ENCODE measurements at regions not wholly inside any gene's neighbourhood (a gene's known extent, or its start where the extent isn't known, plus 50 kb on each side); places are given as distances from the start of the nearest gene placed in this dataset.

- H3K36me3 Mint-ChIP-seq (ENCODE audit: low read depth), result no peaks in the 10 kb centered on the region
- H3K4me3 Mint-ChIP-seq, result no peak overlapping the region
- no peaks in the 10 kb centered on the region for H3K4me1 Mint-ChIP-seq (ENCODE audit: low read depth)
- intact Hi-C loops (cut with micrococcal nuclease), result no loop called here
- peaks cover 4% of the 10 kb centered on the region for H3K9me3 Mint-ChIP-seq
- CTCF ChIA-PET, result no interaction called here
- no peak overlapping the region for H3K27ac Mint-ChIP-seq
- no peaks in the 10 kb centered on the region for H3K27me3 Mint-ChIP-seq (ENCODE audit: low read depth)
- DNase-seq, result no peak
Measured at GRCh38 chr4:167616476-167616875, 382.2 kb upstream of the SPOCK3 start.

- intact Hi-C loops (cut with micrococcal nuclease), result loop anchor here (1.0 to 2.0 kb wide), 3 partner anchors 454 to 1456 kb away; no protein-coding TSS in a partner anchor
- CTCF ChIA-PET, result interaction anchor here (0.6 to 0.9 kb wide), 5 partner anchors 11 to 509 kb away, joined by 3 to 6 read pairs (median 3); no protein-coding TSS in a partner anchor
- Mint-ChIP-seq H3K4me3 (no peak overlapping the region), H3K9me3 (peaks cover 2% of the 10 kb centered on the region), H3K27ac (no peak overlapping the region), H3K4me1 (ENCODE audit: low read depth) (no peaks in the 10 kb centered on the region), H3K36me3 (ENCODE audit: low read depth) (no peaks in the 10 kb centered on the region), H3K27me3 (ENCODE audit: low read depth) (no peaks in the 10 kb centered on the region)
- peak; percentile 45 for DNase-seq
Measured at GRCh38 chr4:167622481-167623240, 388.4 kb upstream of the SPOCK3 start.

DNA sequence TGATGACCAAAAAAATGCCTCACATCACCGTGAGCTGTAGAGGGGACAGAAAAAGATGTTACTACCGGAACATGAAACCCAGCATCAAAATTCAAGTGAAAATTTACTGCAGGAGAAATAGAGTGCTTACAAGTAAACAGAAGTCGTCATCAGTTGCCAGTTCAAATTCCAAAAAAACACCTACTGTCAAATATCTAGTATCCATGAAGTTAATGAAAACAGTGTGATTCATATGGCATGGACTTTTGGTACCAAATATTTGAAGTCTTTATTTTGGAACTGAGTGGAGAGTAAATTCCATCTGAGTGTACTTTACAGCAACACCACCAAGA lies 388.9 kb upstream of the SPOCK3 start:
- Mint-ChIP-seq H3K27me3 (ENCODE audit: low read depth) (no peaks in the 10 kb centered on the region), H3K4me3 (no peak overlapping the region), H3K36me3 (ENCODE audit: low read depth) (no peaks in the 10 kb centered on the region), H3K9me3 (peaks cover 2% of the 10 kb centered on the region), H3K4me1 (ENCODE audit: low read depth) (no peaks in the 10 kb centered on the region), H3K27ac (no peak overlapping the region)
- CTCF ChIA-PET, result interaction anchor here (0.6 to 0.9 kb wide), 4 partner anchors 11 to 508 kb away, joined by 3 to 6 read pairs (median 4); no protein-coding TSS in a partner anchor
- intact Hi-C loops (cut with micrococcal nuclease), result loop anchor here (2.0 kb wide), 2 partner anchors 454 to 1456 kb away; no protein-coding TSS in a partner anchor
- no peak for DNase-seq

DNA sequence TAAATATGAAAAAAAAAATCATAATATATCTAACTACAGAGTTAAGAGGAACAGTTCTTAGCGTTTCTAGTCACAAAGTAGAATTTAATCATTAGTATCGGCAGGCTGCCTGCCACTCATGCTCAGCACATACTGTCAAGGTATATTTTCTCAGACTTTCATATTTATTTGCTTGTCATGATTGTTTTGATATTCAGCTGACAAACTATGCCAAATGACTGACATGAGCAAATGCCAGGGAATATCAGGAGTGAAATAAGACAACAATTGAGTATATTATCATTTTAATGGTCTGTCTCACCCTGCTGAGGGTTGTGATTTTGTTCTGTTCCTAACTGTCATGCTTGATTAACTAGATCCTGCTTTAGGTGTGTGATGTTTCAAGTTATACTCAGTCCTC lies 395.0 kb upstream of the SPOCK3 start:
- H3K36me3 Mint-ChIP-seq (ENCODE audit: low read depth), result no peaks in the 10 kb centered on the region
- no peaks in the 10 kb centered on the region for H3K4me1 Mint-ChIP-seq (ENCODE audit: low read depth)
- H3K27me3 Mint-ChIP-seq (ENCODE audit: low read depth), result no peaks in the 10 kb centered on the region
- no peak overlapping the region for H3K4me3 Mint-ChIP-seq
- CTCF ChIA-PET, result no interaction called here
- H3K9me3 Mint-ChIP-seq, result peaks cover 10% of the 10 kb centered on the region
- DNase-seq, result no peak
- H3K27ac Mint-ChIP-seq, result no peak overlapping the region
- intact Hi-C loops (cut with micrococcal nuclease), result no loop called here

- Mint-ChIP-seq H3K9me3 (peaks cover 2% of the 10 kb centered on the region), H3K27me3 (ENCODE audit: low read depth) (no peaks in the 10 kb centered on the region), H3K36me3 (ENCODE audit: low read depth) (no peaks in the 10 kb centered on the region), H3K27ac (no peak overlapping the region), H3K4me1 (ENCODE audit: low read depth) (no peaks in the 10 kb centered on the region), H3K4me3 (no peak overlapping the region)
- DNase-seq, result no peak
- CTCF ChIA-PET, result no interaction called here
- intact Hi-C loops (cut with micrococcal nuclease), result no loop called here
Measured at GRCh38 chr4:167642250-167642649, 408.0 kb upstream of the SPOCK3 start.

- no peaks in the 10 kb centered on the region for H3K27me3 Mint-ChIP-seq (ENCODE audit: low read depth)
- no peak overlapping the region for H3K4me3 Mint-ChIP-seq
- no peak overlapping the region for H3K27ac Mint-ChIP-seq
- CTCF ChIA-PET, result no interaction called here
- H3K9me3 Mint-ChIP-seq, result no peaks in the 10 kb centered on the region
- no peaks in the 10 kb centered on the region for H3K36me3 Mint-ChIP-seq (ENCODE audit: low read depth)
- DNase-seq, result no peak
- intact Hi-C loops (cut with micrococcal nuclease), result no loop called here
- H3K4me1 Mint-ChIP-seq (ENCODE audit: low read depth), result no peaks in the 10 kb centered on the region
Measured at GRCh38 chr4:167645358-167645757, 411.1 kb upstream of the SPOCK3 start.

- no peaks in the 10 kb centered on the region for H3K36me3 Mint-ChIP-seq (ENCODE audit: low read depth)
- H3K27me3 Mint-ChIP-seq (ENCODE audit: low read depth), result no peaks in the 10 kb centered on the region
- CTCF ChIA-PET, result no interaction called here
- intact Hi-C loops (cut with micrococcal nuclease), result no loop called here
- no peaks in the 10 kb centered on the region for H3K4me1 Mint-ChIP-seq (ENCODE audit: low read depth)
- peaks cover 2% of the 10 kb centered on the region for H3K9me3 Mint-ChIP-seq
- DNase-seq, result no peak
- H3K27ac Mint-ChIP-seq, result no peak overlapping the region
- no peak overlapping the region for H3K4me3 Mint-ChIP-seq
Measured at GRCh38 chr4:167652267-167652666, 418.0 kb upstream of the SPOCK3 start.

GRCh38 chr4:167688660-167689142 lies 403.6 kb upstream of the ANXA10 start:
- no peak overlapping the region for H3K4me3 Mint-ChIP-seq

DNA sequence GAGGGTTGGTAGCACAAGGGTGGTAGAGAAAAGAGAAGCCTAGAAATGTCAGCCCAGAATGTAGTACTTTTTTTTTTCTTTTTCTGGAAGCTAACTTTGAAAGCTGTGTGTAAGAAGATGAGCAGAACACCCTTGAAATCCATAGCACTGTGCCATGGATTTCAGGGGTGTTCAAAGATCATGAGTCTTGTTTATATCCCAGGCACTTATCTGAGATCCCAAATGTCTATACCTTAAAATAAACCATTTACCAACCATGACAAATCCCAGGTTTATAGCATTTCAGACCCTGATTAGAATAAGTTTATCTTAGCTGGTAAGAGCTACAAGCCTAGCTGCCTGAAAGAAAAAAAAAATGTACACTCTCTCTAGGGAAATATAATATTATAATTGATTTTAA lies 389.9 kb upstream of the ANXA10 start:
- CTCF ChIA-PET, result no interaction called here
- H3K4me3 Mint-ChIP-seq, result no peak overlapping the region
- intact Hi-C loops (cut with micrococcal nuclease), result no loop called here

More at GRCh38 chr4:167688660-167689142, 403.6 kb upstream of the ANXA10 start:
- H3K9me3 Mint-ChIP-seq, result peaks cover 3% of the 10 kb centered on the region
- intact Hi-C loops (cut with micrococcal nuclease), result no loop called here
- CTCF ChIA-PET, result no interaction called here
- no peaks in the 10 kb centered on the region for H3K4me1 Mint-ChIP-seq (ENCODE audit: low read depth)
- no peak for DNase-seq
- H3K27me3 Mint-ChIP-seq (ENCODE audit: low read depth), result no peaks in the 10 kb centered on the region
- no peaks in the 10 kb centered on the region for H3K36me3 Mint-ChIP-seq (ENCODE audit: low read depth)
- H3K27ac Mint-ChIP-seq, result no peak overlapping the region

DNA sequence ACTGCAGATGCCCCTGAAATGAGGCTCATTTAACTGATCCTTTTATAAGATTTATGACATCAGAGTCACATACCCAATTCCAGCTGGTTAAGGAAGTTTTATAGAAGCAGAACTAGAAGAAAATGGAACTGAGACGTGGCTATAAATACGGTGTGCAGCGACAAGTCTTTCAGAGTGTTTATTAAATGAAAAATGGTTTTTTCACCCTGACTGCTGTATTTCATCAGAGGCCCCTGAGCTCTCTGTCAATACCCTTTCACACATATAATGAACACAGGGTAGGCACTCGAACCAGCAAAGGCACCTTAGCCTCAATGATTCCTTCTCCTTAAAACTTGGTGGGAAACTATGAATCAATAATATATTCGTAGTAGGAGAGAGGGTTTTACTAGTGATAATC lies 380.8 kb upstream of the ANXA10 start:
- CTCF ChIA-PET, result no interaction called here
- no peaks in the 10 kb centered on the region for H3K4me1 Mint-ChIP-seq (ENCODE audit: low read depth)

More for the DNA sequence above, 389.9 kb upstream of the ANXA10 start:
- no peaks in the 10 kb centered on the region for H3K27me3 Mint-ChIP-seq (ENCODE audit: low read depth)
- H3K27ac Mint-ChIP-seq, result no peak overlapping the region
- no peaks in the 10 kb centered on the region for H3K4me1 Mint-ChIP-seq (ENCODE audit: low read depth)
- no peak for DNase-seq
- H3K36me3 Mint-ChIP-seq (ENCODE audit: low read depth), result no peaks in the 10 kb centered on the region
- H3K9me3 Mint-ChIP-seq, result no peaks in the 10 kb centered on the region

DNA sequence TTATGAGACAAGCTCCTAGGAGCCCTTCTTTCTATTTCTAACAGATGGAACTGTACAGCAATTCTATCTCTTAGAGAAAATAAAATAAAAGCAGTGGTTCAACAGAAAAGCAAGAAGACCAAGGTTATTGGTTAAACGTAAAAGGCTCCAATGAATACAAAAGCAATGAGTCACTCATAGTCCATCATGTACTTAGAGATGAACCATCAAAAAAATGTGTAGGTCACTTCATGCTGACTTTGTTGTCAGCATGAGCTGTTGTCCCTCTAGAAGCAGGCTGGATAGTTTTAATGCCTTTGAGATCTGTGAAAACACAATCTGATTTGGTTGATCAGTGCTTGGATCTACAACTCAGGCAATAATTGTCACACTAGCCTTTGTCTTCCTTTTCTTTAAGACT lies 378.6 kb upstream of the ANXA10 start:
- no peak overlapping the region for H3K4me3 Mint-ChIP-seq
- no peak overlapping the region for H3K27ac Mint-ChIP-seq
- no peaks in the 10 kb centered on the region for H3K4me1 Mint-ChIP-seq (ENCODE audit: low read depth)
- H3K27me3 Mint-ChIP-seq (ENCODE audit: low read depth), result no peaks in the 10 kb centered on the region
- peaks cover 2% of the 10 kb centered on the region for H3K9me3 Mint-ChIP-seq
- CTCF ChIA-PET, result interaction anchor here (1.1 kb wide), 1 partner anchor 440 kb away, joined by 4 read pairs; no protein-coding TSS in a partner anchor
- intact Hi-C loops (cut with micrococcal nuclease), result no loop called here
- DNase-seq, result no peak
- no peaks in the 10 kb centered on the region for H3K36me3 Mint-ChIP-seq (ENCODE audit: low read depth)

More for the DNA sequence above, 380.8 kb upstream of the ANXA10 start:
- no peak for DNase-seq
- intact Hi-C loops (cut with micrococcal nuclease), result no loop called here
- Mint-ChIP-seq H3K27me3 (ENCODE audit: low read depth) (no peaks in the 10 kb centered on the region), H3K27ac (no peak overlapping the region), H3K4me3 (no peak overlapping the region), H3K9me3 (peaks cover 2% of the 10 kb centered on the region), H3K36me3 (ENCODE audit: low read depth) (no peaks in the 10 kb centered on the region)

DNA sequence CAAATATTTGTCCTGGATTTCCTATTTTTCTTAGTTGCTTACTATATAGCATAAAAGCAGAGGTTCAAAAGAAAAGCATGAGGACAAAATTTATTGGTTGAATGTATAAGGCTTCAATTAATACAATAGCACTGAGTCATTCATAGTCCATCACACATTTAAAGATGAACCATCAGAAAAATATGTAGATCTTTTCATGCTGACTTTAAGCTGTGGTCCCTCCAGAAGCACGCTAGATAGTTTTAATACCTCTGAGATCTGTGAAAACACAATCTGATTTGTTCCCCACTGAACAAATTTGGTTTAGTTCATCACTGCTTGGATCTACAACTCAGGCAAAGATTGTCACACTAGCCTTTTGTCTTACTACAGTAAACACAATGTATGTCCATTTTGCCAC lies 377.2 kb upstream of the ANXA10 start:
- no peak for DNase-seq
- Mint-ChIP-seq H3K4me1 (ENCODE audit: low read depth) (no peaks in the 10 kb centered on the region), H3K9me3 (peaks cover 2% of the 10 kb centered on the region), H3K4me3 (no peak overlapping the region), H3K27me3 (ENCODE audit: low read depth) (no peaks in the 10 kb centered on the region), H3K36me3 (ENCODE audit: low read depth) (no peaks in the 10 kb centered on the region), H3K27ac (no peak overlapping the region)
- intact Hi-C loops (cut with micrococcal nuclease), result no loop called here
- CTCF ChIA-PET, result no interaction called here

DNA sequence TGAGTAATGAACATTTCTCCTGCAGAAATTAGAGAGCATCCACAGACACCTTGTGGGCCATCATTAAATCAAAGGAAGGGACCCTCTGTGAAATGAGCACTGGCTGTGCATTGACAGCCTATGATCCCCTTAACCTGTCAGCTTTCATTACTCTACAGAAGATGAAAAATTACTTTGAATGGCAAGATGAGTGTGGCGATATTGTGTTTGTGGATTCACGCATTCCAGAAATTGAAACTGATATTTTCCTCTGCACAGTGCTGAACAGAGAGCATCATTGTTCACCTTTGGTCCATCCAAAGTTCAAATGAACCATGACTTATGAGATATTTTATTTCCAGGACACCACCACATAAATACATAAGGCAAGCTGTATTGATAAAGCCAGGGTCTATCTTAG lies 374.8 kb upstream of the ANXA10 start:
- H3K27me3 Mint-ChIP-seq (ENCODE audit: low read depth), result no peaks in the 10 kb centered on the region
- CTCF ChIA-PET, result interaction anchor here (1.1 kb wide), 1 partner anchor 12 kb away, joined by 5 read pairs; no protein-coding TSS in a partner anchor
- H3K9me3 Mint-ChIP-seq, result peaks cover 4% of the 10 kb centered on the region
- no peaks in the 10 kb centered on the region for H3K4me1 Mint-ChIP-seq (ENCODE audit: low read depth)
- H3K27ac Mint-ChIP-seq, result no peak overlapping the region
- no peak for DNase-seq
- H3K36me3 Mint-ChIP-seq (ENCODE audit: low read depth), result no peaks in the 10 kb centered on the region
- no peak overlapping the region for H3K4me3 Mint-ChIP-seq
- intact Hi-C loops (cut with micrococcal nuclease), result no loop called here
